GM12878 (cell line): ENCODE measurements at regions not wholly inside any gene's neighbourhood (a gene's known extent, or its start where the extent isn't known, plus 50 kb on each side); places are given as distances from the start of the nearest gene placed in this dataset.

Source experiments
- ATAC-seq: fragments of 200-7000 bp; cut with Tn5 transposase; 3 replicates; pipeline ENCODE4 v1.9.1; 2020; ENCODE audit warnings: mild to moderate bottlenecking, moderate library complexity
- BruUV-seq: library from RNA; stranded (reverse); fragments of 400-500 nt; replicated peaks from 2 replicates; lab custom pipeline; 2021; lab: Mats Ljungman, UMichigan
- CTCF ChIA-PET: fragments of 300-600 bp; sonication (Branson Sonifier 250); formaldehyde crosslinking; extraction: SDS; loops from one replicate; lab custom pipeline; 2021; ENCODE audit warnings: inconsistent platforms; lab: Yijun Ruan, JAX
- POLR2A ChIA-PET: fragments of 350-600 bp; formaldehyde crosslinking; extraction: SDS; loops from one replicate; lab custom pipeline; 2021; ENCODE audit warnings: inconsistent platforms; lab: Charles Lee
- RAD21 ChIA-PET: fragments of 300-600 bp; sonication (Branson Sonifier 250); formaldehyde crosslinking; loops from one replicate; lab custom pipeline; 2023; ENCODE audit warnings: antibody characterized with exemption; ENCODE audit not compliant: unreplicated experiment; lab: Charles Lee
- SMC1A ChIA-PET: fragments of 300-600 bp; sonication (Branson Sonifier 250); formaldehyde crosslinking; loops from one replicate; lab custom pipeline; 2023; ENCODE audit not compliant: unreplicated experiment, uncharacterized antibody; lab: Charles Lee
- DNase-seq: peaks from one replicate; pipeline ENCODE4 v3.0.0-alpha.2; 2011; ENCODE audit warnings: low read depth, low spot score
- FAIRE-seq: peaks from 3 replicates; lab custom pipeline; 2011; peaks lifted over from hg19 to GRCh38; lab: Jason Lieb, UNC
- H2AFZ ChIP-seq: 2 replicates; pipeline ENCODE4 v1.6.0; 2011; ENCODE audit warnings: low read depth, low read length, control low read depth; ENCODE audit not compliant: control insufficient read depth
- H3K27ac ChIP-seq: 2 replicates; pipeline ENCODE4 v1.5.1; 2011; ENCODE audit warnings: control low read depth; ENCODE audit not compliant: control insufficient read depth, insufficient read depth
- H3K27me3 ChIP-seq, 2 experiments: replicated peaks in 1 of 2; 2 replicates each; pipeline versions ENCODE4 v1.6.0 to v1.6.1; 2011; ENCODE audit warnings: low read length in 1 of 2; ENCODE audit not compliant: control insufficient read depth in 2 of 2, insufficient read depth in 2 of 2
- H3K36me3 ChIP-seq, 2 experiments: 2 replicates each; pipeline ENCODE4 v1.5.1; 2011; ENCODE audit warnings: low read length in 1 of 2; ENCODE audit not compliant: control insufficient read depth in 2 of 2, insufficient read depth in 2 of 2
- H3K4me1 ChIP-seq: 2 replicates; pipeline ENCODE4 v1.6.1; 2011; ENCODE audit warnings: mild to moderate bottlenecking, low read length, moderate library complexity, mixed read lengths; ENCODE audit not compliant: control insufficient read depth, insufficient read depth
- H3K4me2 ChIP-seq: 2 replicates; pipeline ENCODE4 v1.6.0; 2011; ENCODE audit warnings: control low read depth; ENCODE audit not compliant: control insufficient read depth, insufficient read depth
- H3K4me3 ChIP-seq: fragments of 200-600 bp; sonication (generic); 2 replicates; pipeline ENCODE4 v1.5.1; 2016
- H3K79me2 ChIP-seq: 2 replicates; pipeline ENCODE4 v1.6.0; 2011; ENCODE audit warnings: low read length; ENCODE audit not compliant: control insufficient read depth, insufficient read depth
- H3K9ac ChIP-seq: 2 replicates; pipeline ENCODE4 v1.8.0; 2011; ENCODE audit warnings: low read length, control low read depth, mixed read lengths; ENCODE audit not compliant: control insufficient read depth, insufficient read depth
- H3K9me3 ChIP-seq: replicated peaks from 3 replicates; pipeline ENCODE4 v1.5.1; 2011; ENCODE audit warnings: mild to moderate bottlenecking, low read length; ENCODE audit not compliant: control insufficient read depth, insufficient read depth
- H4K20me1 ChIP-seq: 2 replicates; pipeline ENCODE4 v1.6.0; 2011; ENCODE audit not compliant: control insufficient read depth, insufficient read depth
- EP300 ChIP-seq, 2 experiments: fragments of 150-350 bp in 1 of 2; IDR thresholded peaks; 2 replicates each; pipeline ENCODE4 v1.6.1; 2011 to 2012; ENCODE audit warnings: low read depth in 2 of 2, low read length in 2 of 2, borderline replicate concordance in 1 of 2, improper control_type of control experiment in 1 of 2, inconsistent platforms in 1 of 2; ENCODE audit not compliant: control insufficient read depth in 1 of 2
- EZH2 ChIP-seq: IDR thresholded peaks from 2 replicates; pipeline ENCODE4 v1.6.1; 2012; ENCODE audit warnings: low read depth, mild to moderate bottlenecking, control low read depth, inconsistent platforms, low read length, borderline replicate concordance; ENCODE audit not compliant: control insufficient read depth
- FOXM1 ChIP-seq: IDR thresholded peaks from 2 replicates; pipeline ENCODE4 v1.6.1; 2012; ENCODE audit warnings: low read depth, mild to moderate bottlenecking, inconsistent platforms, low read length, moderate library complexity
- GABPA ChIP-seq: IDR thresholded peaks from 2 replicates; pipeline ENCODE4 v1.6.1; 2014; ENCODE audit warnings: antibody characterized with exemption, low read depth, mild to moderate bottlenecking, inconsistent platforms
- HDAC6 ChIP-seq: fragments of 200-600 bp; sonication (generic); IDR thresholded peaks from one replicate; pipeline ENCODE4 v1.8.0; 2017; ENCODE audit warnings: antibody characterized with exemption; ENCODE audit not compliant: unreplicated experiment
- IKZF2 ChIP-seq, 2 experiments: fragments of 450-650 bp; IDR thresholded peaks; 2 replicates each; pipeline ENCODE4 v1.6.1; 2017; ENCODE audit warnings: mild to moderate bottlenecking in 2 of 2, moderate library complexity in 2 of 2
- SMARCA5 ChIP-seq: fragments of 450-650 bp; IDR thresholded peaks from 2 replicates; pipeline ENCODE4 v1.6.1; 2017; ENCODE audit warnings: mild to moderate bottlenecking
- SMC3 ChIP-seq: IDR thresholded peaks from 2 replicates; pipeline ENCODE4 v1.6.1; 2011; ENCODE audit warnings: low read length, improper control_type of control experiment, borderline replicate concordance
- SUZ12 ChIP-seq: fragments of 200-600 bp; sonication (generic); IDR thresholded peaks from one replicate; pipeline ENCODE4 v1.6.1; 2018; ENCODE audit warnings: antibody characterized with exemption, mild to moderate bottlenecking; ENCODE audit not compliant: unreplicated experiment
- TARDBP ChIP-seq: IDR thresholded peaks from 2 replicates; pipeline ENCODE4 v1.6.1; 2016; ENCODE audit warnings: borderline replicate concordance
- in situ Hi-C: fragments of 300-500 bp; cut with MboI; formaldehyde crosslinking; loops from 9 replicates; pipeline ENCODE4 v1.14.3; 2018; ENCODE audit warnings: mixed read lengths
- intact Hi-C: fragments of 100-400 bp; cut with micrococcal nuclease; formaldehyde crosslinking; loops from one replicate; pipeline ENCODE4 v1.14.2; 2022; ENCODE audit not compliant: unreplicated experiment
- TF ChIP-seq, protein P1 (sequence below): IDR thresholded peaks from 2 replicates; pipeline ENCODE4 v1.6.1; 2012; ENCODE audit warnings: improper control_type of control experiment, low read depth, low read length; ENCODE audit not compliant: insufficient replicate concordance
- TF ChIP-seq, protein P2 (sequence below), 3 experiments: IDR thresholded peaks in 2 of 3; conservative IDR thresholded peaks in 1 of 3; 2 replicates each; pipeline ENCODE4 v1.5.1; 2011; ENCODE audit warnings: low read depth in 3 of 3, low read length in 3 of 3, mild to moderate bottlenecking in 3 of 3, control low read depth in 2 of 3, moderate library complexity in 2 of 3, inconsistent platforms in 1 of 3, mixed read lengths in 1 of 3; ENCODE audit not compliant: control insufficient read depth in 2 of 3, insufficient read depth in 1 of 3; ENCODE audit errors: extremely low read depth in 1 of 3
- TF ChIP-seq, protein P3 (sequence below): fragments of 450-650 bp; formaldehyde crosslinking; IDR thresholded peaks from 2 replicates; pipeline ENCODE4 v1.5.0; 2022; ENCODE audit warnings: mild to moderate bottlenecking, missing genetic modification characterization

DNA sequence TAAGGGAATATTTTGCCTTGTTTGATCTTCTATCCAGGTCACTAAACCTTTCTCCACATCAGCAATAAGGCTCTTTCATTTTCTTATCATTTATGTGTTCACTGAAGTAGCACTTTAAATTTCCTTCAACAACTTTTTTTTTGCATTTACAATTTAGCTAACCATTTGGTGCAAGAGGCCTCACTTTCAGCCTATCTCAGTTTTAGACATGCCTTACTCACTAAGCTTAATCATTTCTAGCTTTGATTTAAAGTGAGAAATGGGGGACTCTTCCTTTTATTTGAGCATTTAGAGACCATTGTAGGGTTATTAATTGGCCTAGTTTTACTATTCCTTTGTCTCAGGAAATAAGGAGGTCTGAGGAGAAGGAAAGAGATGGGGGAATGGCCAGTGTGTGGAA, 250.5 kb downstream of the AUH start:
- no peaks in the 10 kb centered on the region for H3K79me2 ChIP-seq
- DNase-seq (no peak), ATAC-seq (no peak), FAIRE-seq (no peak)
- intact Hi-C loops (no loop called here), in situ Hi-C loops (no loop called here)
- H3K9ac ChIP-seq: no peak overlapping the region
- H3K4me1 ChIP-seq: no peaks in the 10 kb centered on the region
- no peak overlapping the region for H3K4me3 ChIP-seq
- ChIA-PET SMC1A (interaction anchor here (1.1 kb wide), 1 partner anchor 19 kb away, joined by 3 read pairs; no protein-coding TSS in a partner anchor), POLR2A (no interaction called here), CTCF (no interaction called here), RAD21 (no interaction called here)
- peaks cover 2% of the 10 kb centered on the region; the same call in 2 of the 3 replicates for H3K9me3 ChIP-seq
- H3K27me3 ChIP-seq: no peaks in the 10 kb centered on the region; a peak in 1 of 4 replicates
- H2AFZ ChIP-seq: no peak overlapping the region
- H3K27ac ChIP-seq: no peak overlapping the region
- no TSS peak for BruUV-seq
- no peaks in the 10 kb centered on the region for H3K36me3 ChIP-seq
- H4K20me1 ChIP-seq: no peaks in the 10 kb centered on the region
- no peak overlapping the region for H3K4me2 ChIP-seq
- TF ChIP-seq IKZF2 (IDR thresholded peaks at IDR 0.05): no peak
- TF ChIP-seq FOXM1: no peak
- no peak for TF ChIP-seq GABPA
- no peak for TF ChIP-seq SMARCA5
- no peak for TF ChIP-seq HDAC6
- TF ChIP-seq, protein P1, sequence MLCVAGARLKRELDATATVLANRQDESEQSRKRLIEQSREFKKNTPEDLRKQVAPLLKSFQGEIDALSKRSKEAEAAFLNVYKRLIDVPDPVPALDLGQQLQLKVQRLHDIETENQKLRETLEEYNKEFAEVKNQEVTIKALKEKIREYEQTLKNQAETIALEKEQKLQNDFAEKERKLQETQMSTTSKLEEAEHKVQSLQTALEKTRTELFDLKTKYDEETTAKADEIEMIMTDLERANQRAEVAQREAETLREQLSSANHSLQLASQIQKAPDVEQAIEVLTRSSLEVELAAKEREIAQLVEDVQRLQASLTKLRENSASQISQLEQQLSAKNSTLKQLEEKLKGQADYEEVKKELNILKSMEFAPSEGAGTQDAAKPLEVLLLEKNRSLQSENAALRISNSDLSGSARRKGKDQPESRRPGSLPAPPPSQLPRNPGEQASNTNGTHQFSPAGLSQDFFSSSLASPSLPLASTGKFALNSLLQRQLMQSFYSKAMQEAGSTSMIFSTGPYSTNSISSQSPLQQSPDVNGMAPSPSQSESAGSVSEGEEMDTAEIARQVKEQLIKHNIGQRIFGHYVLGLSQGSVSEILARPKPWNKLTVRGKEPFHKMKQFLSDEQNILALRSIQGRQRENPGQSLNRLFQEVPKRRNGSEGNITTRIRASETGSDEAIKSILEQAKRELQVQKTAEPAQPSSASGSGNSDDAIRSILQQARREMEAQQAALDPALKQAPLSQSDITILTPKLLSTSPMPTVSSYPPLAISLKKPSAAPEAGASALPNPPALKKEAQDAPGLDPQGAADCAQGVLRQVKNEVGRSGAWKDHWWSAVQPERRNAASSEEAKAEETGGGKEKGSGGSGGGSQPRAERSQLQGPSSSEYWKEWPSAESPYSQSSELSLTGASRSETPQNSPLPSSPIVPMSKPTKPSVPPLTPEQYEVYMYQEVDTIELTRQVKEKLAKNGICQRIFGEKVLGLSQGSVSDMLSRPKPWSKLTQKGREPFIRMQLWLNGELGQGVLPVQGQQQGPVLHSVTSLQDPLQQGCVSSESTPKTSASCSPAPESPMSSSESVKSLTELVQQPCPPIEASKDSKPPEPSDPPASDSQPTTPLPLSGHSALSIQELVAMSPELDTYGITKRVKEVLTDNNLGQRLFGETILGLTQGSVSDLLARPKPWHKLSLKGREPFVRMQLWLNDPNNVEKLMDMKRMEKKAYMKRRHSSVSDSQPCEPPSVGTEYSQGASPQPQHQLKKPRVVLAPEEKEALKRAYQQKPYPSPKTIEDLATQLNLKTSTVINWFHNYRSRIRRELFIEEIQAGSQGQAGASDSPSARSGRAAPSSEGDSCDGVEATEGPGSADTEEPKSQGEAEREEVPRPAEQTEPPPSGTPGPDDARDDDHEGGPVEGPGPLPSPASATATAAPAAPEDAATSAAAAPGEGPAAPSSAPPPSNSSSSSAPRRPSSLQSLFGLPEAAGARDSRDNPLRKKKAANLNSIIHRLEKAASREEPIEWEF: no peak
- TF ChIP-seq, protein P2, sequence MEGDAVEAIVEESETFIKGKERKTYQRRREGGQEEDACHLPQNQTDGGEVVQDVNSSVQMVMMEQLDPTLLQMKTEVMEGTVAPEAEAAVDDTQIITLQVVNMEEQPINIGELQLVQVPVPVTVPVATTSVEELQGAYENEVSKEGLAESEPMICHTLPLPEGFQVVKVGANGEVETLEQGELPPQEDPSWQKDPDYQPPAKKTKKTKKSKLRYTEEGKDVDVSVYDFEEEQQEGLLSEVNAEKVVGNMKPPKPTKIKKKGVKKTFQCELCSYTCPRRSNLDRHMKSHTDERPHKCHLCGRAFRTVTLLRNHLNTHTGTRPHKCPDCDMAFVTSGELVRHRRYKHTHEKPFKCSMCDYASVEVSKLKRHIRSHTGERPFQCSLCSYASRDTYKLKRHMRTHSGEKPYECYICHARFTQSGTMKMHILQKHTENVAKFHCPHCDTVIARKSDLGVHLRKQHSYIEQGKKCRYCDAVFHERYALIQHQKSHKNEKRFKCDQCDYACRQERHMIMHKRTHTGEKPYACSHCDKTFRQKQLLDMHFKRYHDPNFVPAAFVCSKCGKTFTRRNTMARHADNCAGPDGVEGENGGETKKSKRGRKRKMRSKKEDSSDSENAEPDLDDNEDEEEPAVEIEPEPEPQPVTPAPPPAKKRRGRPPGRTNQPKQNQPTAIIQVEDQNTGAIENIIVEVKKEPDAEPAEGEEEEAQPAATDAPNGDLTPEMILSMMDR (IDR thresholded peaks at IDR 0.05 in 2 of 3, conservative IDR thresholded peaks at IDR 0.05 in 1 of 3; ENCODE audit: control insufficient read depth in 2 of 3, extremely low read depth in 1 of 3, insufficient read depth in 1 of 3, low read depth in 3 of 3, low read length in 3 of 3): no peak
- no peak for TF ChIP-seq EZH2
- TF ChIP-seq EP300 (IDR thresholded peaks at IDR 0.05; ENCODE audit: borderline replicate concordance in 1 of 2, control insufficient read depth in 1 of 2, low read depth in 2 of 2, low read length in 2 of 2): no peak
- TF ChIP-seq, protein P3, sequence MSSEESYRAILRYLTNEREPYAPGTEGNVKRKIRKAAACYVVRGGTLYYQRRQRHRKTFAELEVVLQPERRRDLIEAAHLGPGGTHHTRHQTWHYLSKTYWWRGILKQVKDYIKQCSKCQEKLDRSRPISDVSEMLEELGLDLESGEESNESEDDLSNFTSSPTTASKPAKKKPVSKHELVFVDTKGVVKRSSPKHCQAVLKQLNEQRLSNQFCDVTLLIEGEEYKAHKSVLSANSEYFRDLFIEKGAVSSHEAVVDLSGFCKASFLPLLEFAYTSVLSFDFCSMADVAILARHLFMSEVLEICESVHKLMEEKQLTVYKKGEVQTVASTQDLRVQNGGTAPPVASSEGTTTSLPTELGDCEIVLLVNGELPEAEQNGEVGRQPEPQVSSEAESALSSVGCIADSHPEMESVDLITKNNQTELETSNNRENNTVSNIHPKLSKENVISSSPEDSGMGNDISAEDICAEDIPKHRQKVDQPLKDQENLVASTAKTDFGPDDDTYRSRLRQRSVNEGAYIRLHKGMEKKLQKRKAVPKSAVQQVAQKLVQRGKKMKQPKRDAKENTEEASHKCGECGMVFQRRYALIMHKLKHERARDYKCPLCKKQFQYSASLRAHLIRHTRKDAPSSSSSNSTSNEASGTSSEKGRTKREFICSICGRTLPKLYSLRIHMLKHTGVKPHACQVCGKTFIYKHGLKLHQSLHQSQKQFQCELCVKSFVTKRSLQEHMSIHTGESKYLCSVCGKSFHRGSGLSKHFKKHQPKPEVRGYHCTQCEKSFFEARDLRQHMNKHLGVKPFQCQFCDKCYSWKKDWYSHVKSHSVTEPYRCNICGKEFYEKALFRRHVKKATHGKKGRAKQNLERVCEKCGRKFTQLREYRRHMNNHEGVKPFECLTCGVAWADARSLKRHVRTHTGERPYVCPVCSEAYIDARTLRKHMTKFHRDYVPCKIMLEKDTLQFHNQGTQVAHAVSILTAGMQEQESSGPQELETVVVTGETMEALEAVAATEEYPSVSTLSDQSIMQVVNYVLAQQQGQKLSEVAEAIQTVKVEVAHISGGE (CRISPR knock-in tag): no peak
- no peak for TF ChIP-seq TARDBP
- no peak for TF ChIP-seq SUZ12
- no peak for TF ChIP-seq SMC3
